Nephron progenitor cell (in vitro differentiated cells): ENCODE measurements at regions not wholly inside any gene's neighbourhood (a gene's known extent, or its start where the extent isn't known, plus 50 kb on each side); places are given as distances from the start of the nearest gene placed in this dataset.

Experiments
- DNase-seq: peaks from one replicate; pipeline ENCODE4 v3.0.0; 2021
- H3K27ac Mint-ChIP-seq: 2 replicates; pipeline ENCODE4 v1.8.0; 2021; ENCODE audit warnings: mild to moderate bottlenecking, moderate library complexity, mixed read lengths
- H3K27me3 Mint-ChIP-seq: 2 replicates; pipeline ENCODE4 v1.8.0; 2021; ENCODE audit warnings: mild to moderate bottlenecking, low read depth, mixed read lengths; ENCODE audit not compliant: poor library complexity
- H3K36me3 Mint-ChIP-seq: 2 replicates; pipeline ENCODE4 v1.8.0; 2021; ENCODE audit warnings: low read depth, mixed read lengths
- H3K4me1 Mint-ChIP-seq: 2 replicates; pipeline ENCODE4 v1.8.0; 2021; ENCODE audit warnings: mixed read lengths
- H3K4me3 Mint-ChIP-seq: 2 replicates; pipeline ENCODE4 v1.8.0; 2021; ENCODE audit warnings: mild to moderate bottlenecking, moderate library complexity, mixed read lengths
- H3K9me3 Mint-ChIP-seq: 2 replicates; pipeline ENCODE4 v1.8.0; 2021; ENCODE audit warnings: mild to moderate bottlenecking, moderate library complexity, mixed read lengths
- CTCF ChIP-seq: fragments of 200-600 bp; sonication (generic); IDR thresholded peaks from 2 replicates; pipeline ENCODE4 v1.5.0; 2021; ENCODE audit warnings: antibody characterized with exemption

- DNase-seq, result no peak
- TF ChIP-seq CTCF, result no peak
- Mint-ChIP-seq H3K27me3 (no peaks in the 10 kb centered on the region), H3K9me3 (no peaks in the 10 kb centered on the region), H3K36me3 (no peaks in the 10 kb centered on the region), H3K4me1 (no peaks in the 10 kb centered on the region), H3K27ac (no peak overlapping the region), H3K4me3 (no peak overlapping the region)
Observed at GRCh38 chr2:146241023-146241422, 1603.8 kb upstream of the ACVR2A start.

GRCh38 chr2:146240391-146240790 lies 1604.4 kb upstream of the ACVR2A start:
- Mint-ChIP-seq H3K27ac (no peak overlapping the region), H3K36me3 (no peaks in the 10 kb centered on the region), H3K9me3 (no peaks in the 10 kb centered on the region), H3K4me3 (no peak overlapping the region), H3K4me1 (no peaks in the 10 kb centered on the region), H3K27me3 (no peaks in the 10 kb centered on the region)
- no peak for DNase-seq
- TF ChIP-seq CTCF, result no peak

- Mint-ChIP-seq H3K27me3 (no peaks in the 10 kb centered on the region), H3K4me3 (no peak overlapping the region), H3K27ac (peak overlapping the region; percentile 17), H3K36me3 (no peaks in the 10 kb centered on the region), H3K4me1 (no peaks in the 10 kb centered on the region), H3K9me3 (no peaks in the 10 kb centered on the region)
- no peak for TF ChIP-seq CTCF
- DNase-seq, result no peak
Observed at GRCh38 chr2:146239392-146240135, 1605.3 kb upstream of the ACVR2A start.

GRCh38 chr2:146238254-146238966 lies 1606.4 kb upstream of the ACVR2A start:
- Mint-ChIP-seq H3K4me1 (no peaks in the 10 kb centered on the region), H3K27ac (no peak overlapping the region), H3K9me3 (no peaks in the 10 kb centered on the region), H3K4me3 (no peak overlapping the region), H3K36me3 (no peaks in the 10 kb centered on the region), H3K27me3 (no peaks in the 10 kb centered on the region)
- no peak for DNase-seq
- no peak for TF ChIP-seq CTCF

- no peak for DNase-seq
- Mint-ChIP-seq H3K36me3 (no peaks in the 10 kb centered on the region), H3K4me3 (no peak overlapping the region), H3K9me3 (no peaks in the 10 kb centered on the region), H3K4me1 (no peaks in the 10 kb centered on the region), H3K27me3 (no peaks in the 10 kb centered on the region), H3K27ac (no peak overlapping the region)
- no peak for TF ChIP-seq CTCF
Observed at GRCh38 chr2:146235158-146235557, 1609.7 kb upstream of the ACVR2A start.
